ENCODE measurements at regions not wholly inside any gene's neighbourhood (a gene's known extent, or its start where the extent isn't known, plus 50 kb on each side); places are given as distances from the start of the nearest gene placed in this dataset.

GRCh38 chr5:8028243-8028642, 159.3 kb downstream of the MTRR start:
- no peak for TF ChIP-seq CTCF (IDR thresholded peaks at IDR 0.05; ENCODE audit: poor library complexity)
- TF ChIP-seq EZH2 (IDR thresholded peaks at IDR 0.05; ENCODE audit: borderline replicate concordance) = no peak
- no peak for TF ChIP-seq EZH2phosphoT487 (IDR thresholded peaks at IDR 0.05; ENCODE audit: low read depth, severe bottlenecking, unreplicated experiment)
